ENCODE measurements at regions not wholly inside any gene's neighbourhood (a gene's known extent, or its start where the extent isn't known, plus 50 kb on each side); places are given as distances from the start of the nearest gene placed in this dataset.

GRCh38 chr2:217166241-217166850 lies 306.5 kb upstream of the TNP1 start:
- Histone ChIP-seq H3K9me3 (ENCODE audit: control insufficient read depth, low read length) (no peaks in the 10 kb centered on the region), H3K4me1 (no peaks in the 10 kb centered on the region), H2AFZ (no peak overlapping the region), H3K36me3 (ENCODE audit: control insufficient read depth, insufficient read depth, low read length) (no peaks in the 10 kb centered on the region), H3K79me2 (no peaks in the 10 kb centered on the region), H3K27ac (no peak overlapping the region), H3K9ac (no peak overlapping the region), H3K4me3 (ENCODE audit: low read depth, low read length) (no peak overlapping the region), H3K27me3 (ENCODE audit: control insufficient read depth, insufficient read depth, low read length) (no peaks in the 10 kb centered on the region), H3K4me2 (ENCODE audit: low read length) (no peak overlapping the region)
- TF ChIP-seq CTCF (IDR thresholded peaks at IDR 0.05): peak; percentile 61

GRCh38 chr2:217165547-217165946 lies 305.7 kb upstream of the TNP1 start:
- no peak overlapping the region for H3K4me2 ChIP-seq (ENCODE audit: low read length)
- H3K27ac ChIP-seq: no peak overlapping the region
- no peak overlapping the region for H3K9ac ChIP-seq
- H3K79me2 ChIP-seq: no peaks in the 10 kb centered on the region
- H3K4me1 ChIP-seq: no peaks in the 10 kb centered on the region
- H3K4me3 ChIP-seq (ENCODE audit: low read depth, low read length): no peak overlapping the region
- no peaks in the 10 kb centered on the region for H3K9me3 ChIP-seq (ENCODE audit: control insufficient read depth, low read length)
- no peak overlapping the region for H2AFZ ChIP-seq
- no peaks in the 10 kb centered on the region for H3K27me3 ChIP-seq (ENCODE audit: control insufficient read depth, insufficient read depth, low read length)
- no peak for TF ChIP-seq CTCF (IDR thresholded peaks at IDR 0.05)
- H3K36me3 ChIP-seq (ENCODE audit: control insufficient read depth, insufficient read depth, low read length): no peaks in the 10 kb centered on the region

- Histone ChIP-seq H3K4me2 (ENCODE audit: low read length) (no peak overlapping the region), H3K4me3 (ENCODE audit: low read depth, low read length) (no peak overlapping the region), H3K27me3 (ENCODE audit: control insufficient read depth, insufficient read depth, low read length) (no peaks in the 10 kb centered on the region), H3K27ac (no peak overlapping the region), H3K36me3 (ENCODE audit: control insufficient read depth, insufficient read depth, low read length) (no peaks in the 10 kb centered on the region), H3K9me3 (ENCODE audit: control insufficient read depth, low read length) (no peaks in the 10 kb centered on the region), H3K79me2 (no peaks in the 10 kb centered on the region), H2AFZ (no peak overlapping the region), H3K9ac (no peak overlapping the region), H3K4me1 (no peaks in the 10 kb centered on the region)
- no peak for TF ChIP-seq CTCF (IDR thresholded peaks at IDR 0.05)
These were observed 304.1 kb upstream of the TNP1 start for GRCh38 chr2:217163987-217164386.

- H3K4me2 ChIP-seq (ENCODE audit: low read length): no peak overlapping the region
- H3K9ac ChIP-seq: no peak overlapping the region
- no peak overlapping the region for H2AFZ ChIP-seq
- no peaks in the 10 kb centered on the region for H3K9me3 ChIP-seq (ENCODE audit: control insufficient read depth, low read length)
- no peak overlapping the region for H3K27ac ChIP-seq
- no peak for TF ChIP-seq CTCF (IDR thresholded peaks at IDR 0.05)
- H3K27me3 ChIP-seq (ENCODE audit: control insufficient read depth, insufficient read depth, low read length): no peaks in the 10 kb centered on the region
- no peaks in the 10 kb centered on the region for H3K79me2 ChIP-seq
- H3K4me3 ChIP-seq (ENCODE audit: low read depth, low read length): no peak overlapping the region
- no peaks in the 10 kb centered on the region for H3K36me3 ChIP-seq (ENCODE audit: control insufficient read depth, insufficient read depth, low read length)
- H3K4me1 ChIP-seq: no peaks in the 10 kb centered on the region
These were observed 302.7 kb upstream of the TNP1 start for GRCh38 chr2:217162533-217162932.
